ENCODE measurements at regions not wholly inside any gene's neighbourhood (a gene's known extent, or its start where the extent isn't known, plus 50 kb on each side); places are given as distances from the start of the nearest gene placed in this dataset.

GRCh38 chr12:31828071-31828470 is 99.2 kb upstream of the AMN1 start:
- no peak for TF ChIP-seq MYC (IDR thresholded peaks at IDR 0.05; ENCODE audit: low read depth, low read length)
- no peak for TF ChIP-seq POLR2A (IDR thresholded peaks at IDR 0.05; ENCODE audit: low read depth, low read length)
- TF ChIP-seq EZH2 (IDR thresholded peaks at IDR 0.05; ENCODE audit: borderline replicate concordance, low read depth, low read length, severe bottlenecking): no peak
- TF ChIP-seq FOS (IDR thresholded peaks at IDR 0.05; ENCODE audit: borderline replicate concordance, insufficient read depth, low read length): no peak
- Histone ChIP-seq H2AFZ (ENCODE audit: low read depth, low read length) (no peak overlapping the region), H3K79me2 (ENCODE audit: control insufficient read depth, insufficient read depth, low read length) (no peaks in the 10 kb centered on the region), H3K9me1 (replicated peaks; ENCODE audit: control insufficient read depth, extremely low read depth, insufficient read depth, low read length) (no peaks in the 10 kb centered on the region), H3K4me1 (ENCODE audit: control insufficient read depth, extremely low read depth, insufficient read depth, low read length) (no peaks in the 10 kb centered on the region), H3K4me3 (replicated peaks in 1 of 3; ENCODE audit: insufficient read depth in 1 of 3, low read depth in 1 of 3, low read length in 3 of 3) (no peak overlapping the region), H3K36me3 (ENCODE audit: control insufficient read depth in 2 of 2, extremely low read depth in 1 of 2, insufficient read depth in 2 of 2, low read length in 2 of 2) (no peaks in the 10 kb centered on the region), H3K27me3 (ENCODE audit: control insufficient read depth in 2 of 2, insufficient read depth in 2 of 2, low read length in 2 of 2) (no peaks in the 10 kb centered on the region), H3K9me3 (replicated peaks; ENCODE audit: control insufficient read depth, insufficient read depth, low read length) (no peaks in the 10 kb centered on the region), H3K4me2 (ENCODE audit: insufficient read depth, low read length) (no peak overlapping the region), H3K9ac (replicated peaks; ENCODE audit: extremely low read depth, insufficient read depth, low read length) (no peak overlapping the region), H3K27ac (ENCODE audit: insufficient read depth, low read depth, low read length) (no peak overlapping the region), H4K20me1 (replicated peaks; ENCODE audit: control insufficient read depth, extremely low read depth, insufficient read depth, low read length) (no peaks in the 10 kb centered on the region)
- CTCF ChIA-PET: no interaction called here
- intact Hi-C loops (cut with micrococcal nuclease): no loop called here
- DNase-seq (ENCODE audit: low read depth, low spot score): no peak
- no TSS peak for BruUV-seq (replicated peaks)
- dilution Hi-C loops (cut with MboI; ENCODE audit: extremely low pct_ligation_motif_present, low sequenced_read_pairs): no loop called here
- FAIRE-seq: no peak
- POLR2A ChIA-PET: no interaction called here

GRCh38 chr12:31822761-31823160 is 93.9 kb upstream of the AMN1 start:
- DNase-seq (ENCODE audit: low read depth, low spot score) (no peak), FAIRE-seq (no peak)
- Histone ChIP-seq H3K9me3 (replicated peaks; ENCODE audit: control insufficient read depth, insufficient read depth, low read length) (no peaks in the 10 kb centered on the region), H3K4me1 (ENCODE audit: control insufficient read depth, extremely low read depth, insufficient read depth, low read length) (peaks cover 15% of the 10 kb centered on the region), H3K4me2 (ENCODE audit: insufficient read depth, low read length) (no peak overlapping the region), H3K79me2 (ENCODE audit: control insufficient read depth, insufficient read depth, low read length) (no peaks in the 10 kb centered on the region), H3K36me3 (ENCODE audit: control insufficient read depth in 2 of 2, extremely low read depth in 1 of 2, insufficient read depth in 2 of 2, low read length in 2 of 2) (no peaks in the 10 kb centered on the region), H2AFZ (ENCODE audit: low read depth, low read length) (no peak overlapping the region), H3K9ac (replicated peaks; ENCODE audit: extremely low read depth, insufficient read depth, low read length) (no peak overlapping the region), H3K27me3 (ENCODE audit: control insufficient read depth in 2 of 2, insufficient read depth in 2 of 2, low read length in 2 of 2) (no peaks in the 10 kb centered on the region), H3K4me3 (replicated peaks in 1 of 3; ENCODE audit: insufficient read depth in 1 of 3, low read depth in 1 of 3, low read length in 3 of 3) (no peak overlapping the region), H4K20me1 (replicated peaks; ENCODE audit: control insufficient read depth, extremely low read depth, insufficient read depth, low read length) (no peaks in the 10 kb centered on the region), H3K27ac (ENCODE audit: insufficient read depth, low read depth, low read length) (no peak overlapping the region), H3K9me1 (replicated peaks; ENCODE audit: control insufficient read depth, extremely low read depth, insufficient read depth, low read length) (no peaks in the 10 kb centered on the region)
- POLR2A ChIA-PET: no interaction called here
- BruUV-seq (replicated peaks): no TSS peak
- TF ChIP-seq EZH2 (IDR thresholded peaks at IDR 0.05; ENCODE audit: borderline replicate concordance, low read depth, low read length, severe bottlenecking) (no peak), FOS (IDR thresholded peaks at IDR 0.05; ENCODE audit: borderline replicate concordance, insufficient read depth, low read length) (no peak), GATA2 (IDR thresholded peaks at IDR 0.05; ENCODE audit: insufficient read depth, insufficient read length, low read depth, low read length) (no peak), POLR2AphosphoS5 (IDR thresholded peaks at IDR 0.05; ENCODE audit: insufficient read depth, low read depth, low read length) (no peak), JUN (IDR thresholded peaks at IDR 0.05; ENCODE audit: borderline replicate concordance, insufficient read depth, insufficient read length, low read depth) (no peak), MAX (IDR thresholded peaks at IDR 0.05; ENCODE audit: insufficient read depth, insufficient read length) (no peak), CTCF (IDR thresholded peaks at IDR 0.05; ENCODE audit: extremely low read depth in 1 of 2, insufficient read depth in 1 of 2, low read depth in 1 of 2, low read length in 2 of 2) (no peak), POLR2A (IDR thresholded peaks at IDR 0.05; ENCODE audit: low read depth, low read length) (no peak), MYC (IDR thresholded peaks at IDR 0.05; ENCODE audit: low read depth, low read length) (no peak)
- intact Hi-C loops (cut with micrococcal nuclease) (no loop called here), dilution Hi-C loops (cut with MboI; ENCODE audit: extremely low pct_ligation_motif_present, low sequenced_read_pairs) (no loop called here)
- CTCF ChIA-PET: no interaction called here

Data from endothelial cell of umbilical vein (primary cell).